ENCODE measurements at regions not wholly inside any gene's neighbourhood (a gene's known extent, or its start where the extent isn't known, plus 50 kb on each side); places are given as distances from the start of the nearest gene placed in this dataset.

- Histone ChIP-seq H3K4me3 (replicated peaks; ENCODE audit: low read depth, low read length) (no peak overlapping the region), H3K27me3 (replicated peaks; ENCODE audit: control insufficient read depth, insufficient read depth, low read length) (no peaks in the 10 kb centered on the region), H3K36me3 (ENCODE audit: control insufficient read depth, insufficient read depth, low read length) (no peaks in the 10 kb centered on the region)
- no peak for TF ChIP-seq CTCF (IDR thresholded peaks at IDR 0.05; ENCODE audit: insufficient read depth, low read length, poor library complexity, severe bottlenecking)
- DNase-seq (ENCODE audit: extremely low read depth, insufficient read length): no peak
Observed at GRCh38 chr6:114783783-114784182, 441.0 kb upstream of the HS3ST5 start.

GRCh38 chr6:114783083-114783482, 440.3 kb upstream of the HS3ST5 start:
- Histone ChIP-seq H3K27me3 (replicated peaks; ENCODE audit: control insufficient read depth, insufficient read depth, low read length) (no peaks in the 10 kb centered on the region), H3K36me3 (ENCODE audit: control insufficient read depth, insufficient read depth, low read length) (no peaks in the 10 kb centered on the region), H3K4me3 (replicated peaks; ENCODE audit: low read depth, low read length) (no peak overlapping the region)
- no peak for TF ChIP-seq CTCF (IDR thresholded peaks at IDR 0.05; ENCODE audit: insufficient read depth, low read length, poor library complexity, severe bottlenecking)
- DNase-seq (ENCODE audit: extremely low read depth, insufficient read length): no peak

- Histone ChIP-seq H3K36me3 (ENCODE audit: control insufficient read depth, insufficient read depth, low read length) (no peaks in the 10 kb centered on the region), H3K4me3 (replicated peaks; ENCODE audit: low read depth, low read length) (no peak overlapping the region), H3K27me3 (replicated peaks; ENCODE audit: control insufficient read depth, insufficient read depth, low read length) (no peaks in the 10 kb centered on the region)
- no peak for TF ChIP-seq CTCF (IDR thresholded peaks at IDR 0.05; ENCODE audit: insufficient read depth, low read length, poor library complexity, severe bottlenecking)
- DNase-seq (ENCODE audit: extremely low read depth, insufficient read length): no peak
Observed at GRCh38 chr6:114764866-114765265, 422.0 kb upstream of the HS3ST5 start.

GRCh38 chr6:114762145-114762544, 419.3 kb upstream of the HS3ST5 start:
- Histone ChIP-seq H3K4me3 (replicated peaks; ENCODE audit: low read depth, low read length) (no peak overlapping the region), H3K36me3 (ENCODE audit: control insufficient read depth, insufficient read depth, low read length) (no peaks in the 10 kb centered on the region), H3K27me3 (replicated peaks; ENCODE audit: control insufficient read depth, insufficient read depth, low read length) (no peaks in the 10 kb centered on the region)
- TF ChIP-seq CTCF (IDR thresholded peaks at IDR 0.05; ENCODE audit: insufficient read depth, low read length, poor library complexity, severe bottlenecking): no peak
- no peak for DNase-seq (ENCODE audit: extremely low read depth, insufficient read length)

- no peak for DNase-seq (ENCODE audit: extremely low read depth, insufficient read length)
- Histone ChIP-seq H3K4me3 (replicated peaks; ENCODE audit: low read depth, low read length) (no peak overlapping the region), H3K27me3 (replicated peaks; ENCODE audit: control insufficient read depth, insufficient read depth, low read length) (no peaks in the 10 kb centered on the region), H3K36me3 (ENCODE audit: control insufficient read depth, insufficient read depth, low read length) (no peaks in the 10 kb centered on the region)
- TF ChIP-seq CTCF (IDR thresholded peaks at IDR 0.05; ENCODE audit: insufficient read depth, low read length, poor library complexity, severe bottlenecking): peak; percentile 71
Observed at GRCh38 chr6:114747995-114748625, 405.3 kb upstream of the HS3ST5 start.

- TF ChIP-seq CTCF (IDR thresholded peaks at IDR 0.05; ENCODE audit: insufficient read depth, low read length, poor library complexity, severe bottlenecking): no peak
- Histone ChIP-seq H3K27me3 (replicated peaks; ENCODE audit: control insufficient read depth, insufficient read depth, low read length) (no peaks in the 10 kb centered on the region), H3K4me3 (replicated peaks; ENCODE audit: low read depth, low read length) (no peak overlapping the region), H3K36me3 (ENCODE audit: control insufficient read depth, insufficient read depth, low read length) (no peaks in the 10 kb centered on the region)
- no peak for DNase-seq (ENCODE audit: extremely low read depth, insufficient read length)
Observed at GRCh38 chr6:114740547-114740946, 397.7 kb upstream of the HS3ST5 start.
